IMR-90 (cell line): ENCODE measurements at regions not wholly inside any gene's neighbourhood (a gene's known extent, or its start where the extent isn't known, plus 50 kb on each side); places are given as distances from the start of the nearest gene placed in this dataset.

Experiments used
- ATAC-seq: fragments of 200-7000 bp; cut with Tn5 transposase; 2 replicates; pipeline ENCODE4 v1.9.1; 2020; ENCODE audit warnings: low read depth, mild to moderate bottlenecking, moderate library complexity
- BruUV-seq: library from RNA; stranded (reverse); fragments of 400-500 nt; replicated peaks from 2 replicates; lab custom pipeline; 2021; lab: Mats Ljungman, UMichigan
- CTCF ChIA-PET: fragments of 300-600 bp; formaldehyde crosslinking; extraction: SDS; loops from one replicate; lab custom pipeline; 2021; ENCODE audit warnings: antibody characterized with exemption; lab: Yijun Ruan, JAX
- POLR2A ChIA-PET: fragments of 300-600 bp; sonication (Branson Sonifier 250); formaldehyde crosslinking; loops from one replicate; lab custom pipeline; 2022; ENCODE audit warnings: antibody characterized with exemption; ENCODE audit not compliant: unreplicated experiment; lab: Charles Lee
- DNase-seq: peaks from one replicate; pipeline ENCODE4 v3.0.0; 2013
- H2AFZ ChIP-seq: replicated peaks from 2 replicates; pipeline ENCODE3; 2013; ENCODE audit warnings: low read length, mild to moderate bottlenecking; ENCODE audit not compliant: poor library complexity
- H2AK5ac ChIP-seq: 2 replicates; pipeline ENCODE4 v1.6.1; 2013; ENCODE audit warnings: low read depth, low read length, inconsistent platforms
- H2AK9ac ChIP-seq: replicated peaks from 2 replicates; pipeline ENCODE3; 2013; ENCODE audit warnings: mild to moderate bottlenecking, low read depth, low read length, moderate library complexity; ENCODE audit not compliant: poor library complexity
- H2BK120ac ChIP-seq: 2 replicates; pipeline ENCODE4 v1.6.1; 2013; ENCODE audit warnings: low read depth, low read length, inconsistent platforms
- H2BK15ac ChIP-seq: 3 replicates; pipeline ENCODE4 v1.6.1; 2013; ENCODE audit warnings: low read depth, low read length, inconsistent platforms
- H2BK20ac ChIP-seq: 2 replicates; pipeline ENCODE4 v1.6.1; 2013; ENCODE audit warnings: low read depth, mild to moderate bottlenecking, inconsistent platforms, low read length, moderate library complexity
- H2BK5ac ChIP-seq: 2 replicates; pipeline ENCODE4 v1.6.1; 2013; ENCODE audit warnings: mild to moderate bottlenecking, low read depth, low read length, inconsistent platforms; ENCODE audit not compliant: poor library complexity, severe bottlenecking
- H3K14ac ChIP-seq: replicated peaks from 2 replicates; pipeline ENCODE4 v1.6.1; 2013; ENCODE audit warnings: low read depth, low read length, inconsistent platforms
- H3K18ac ChIP-seq: 2 replicates; pipeline ENCODE4 v1.6.1; 2013; ENCODE audit warnings: low read depth, low read length, control low read depth
- H3K23ac ChIP-seq: 2 replicates; pipeline ENCODE4 v1.6.1; 2013; ENCODE audit warnings: low read depth, low read length, inconsistent platforms
- H3K27ac ChIP-seq: 2 replicates; pipeline ENCODE4 v1.5.1; 2013; ENCODE audit warnings: mild to moderate bottlenecking, control low read depth, low read length; ENCODE audit not compliant: insufficient read depth
- H3K27me3 ChIP-seq: 2 replicates; pipeline ENCODE4 v1.6.1; 2013; ENCODE audit warnings: low read length; ENCODE audit not compliant: control insufficient read depth, insufficient read depth
- H3K36me3 ChIP-seq: 2 replicates; pipeline ENCODE4 v1.6.1; 2013; ENCODE audit warnings: low read length, mixed read lengths; ENCODE audit not compliant: control insufficient read depth, insufficient read depth
- H3K4ac ChIP-seq: 2 replicates; pipeline ENCODE4 v1.6.1; 2013; ENCODE audit warnings: low read depth, low read length, inconsistent platforms
- H3K4me1 ChIP-seq: 2 replicates; pipeline ENCODE4 v1.6.1; 2013; ENCODE audit warnings: low read length, mixed read lengths; ENCODE audit not compliant: control insufficient read depth, insufficient read depth
- H3K4me2 ChIP-seq: 2 replicates; pipeline ENCODE4 v1.6.1; 2013; ENCODE audit warnings: low read depth, mild to moderate bottlenecking, control low read depth, low read length, moderate library complexity
- H3K4me3 ChIP-seq: 2 replicates; pipeline ENCODE4 v1.5.1; 2013; ENCODE audit warnings: low read depth, mild to moderate bottlenecking, control low read depth, low read length, moderate library complexity; ENCODE audit not compliant: insufficient read depth
- H3K56ac ChIP-seq: 2 replicates; pipeline ENCODE4 v1.6.1; 2013; ENCODE audit warnings: low read length, inconsistent platforms; ENCODE audit not compliant: insufficient read depth; ENCODE audit errors: extremely low read depth
- H3K79me1 ChIP-seq, 2 experiments: 2 replicates each; pipeline ENCODE4 v1.6.1; 2013; ENCODE audit warnings: low read length in 2 of 2, inconsistent platforms in 1 of 2, low read depth in 1 of 2
- H3K9ac ChIP-seq: 2 replicates; pipeline ENCODE4 v1.6.1; 2013; ENCODE audit warnings: low read depth, low read length, control low read depth
- H3K9me1 ChIP-seq: 2 replicates; pipeline ENCODE4 v1.6.1; 2013; ENCODE audit warnings: low read length, inconsistent platforms; ENCODE audit not compliant: insufficient read depth
- H3K9me3 ChIP-seq: 2 replicates; pipeline ENCODE4 v1.6.1; 2013; ENCODE audit warnings: low read length; ENCODE audit not compliant: control insufficient read depth, insufficient read depth
- H4K20me1 ChIP-seq: 2 replicates; pipeline ENCODE4 v1.6.1; 2013; ENCODE audit warnings: low read length, inconsistent platforms; ENCODE audit not compliant: insufficient read depth
- H4K5ac ChIP-seq: 2 replicates; pipeline ENCODE4 v1.6.1; 2013; ENCODE audit warnings: mild to moderate bottlenecking, low read depth, low read length, control low read depth
- H4K8ac ChIP-seq, 2 experiments: 2 replicates each; pipeline ENCODE4 v1.6.1; 2013; ENCODE audit warnings: low read depth in 2 of 2, low read length in 2 of 2, control low read depth in 1 of 2, inconsistent platforms in 1 of 2
- H4K91ac ChIP-seq: 2 replicates; pipeline ENCODE4 v1.6.1; 2013; ENCODE audit warnings: low read depth, low read length, inconsistent platforms; ENCODE audit not compliant: insufficient read depth
- BHLHE40 ChIP-seq: fragments of 150-350 bp; IDR thresholded peaks from 2 replicates; pipeline ENCODE4 v1.6.1; 2016; ENCODE audit warnings: mild to moderate bottlenecking, low read depth, low read length
- CHD1 ChIP-seq: IDR thresholded peaks from 2 replicates; pipeline ENCODE4 v1.6.1; 2012; ENCODE audit warnings: low read depth, low read length, improper control_type of control experiment
- MAFK ChIP-seq: IDR thresholded peaks from 2 replicates; pipeline ENCODE4 v1.6.1; 2012; ENCODE audit warnings: low read depth, low read length, improper control_type of control experiment
- MXI1 ChIP-seq: IDR thresholded peaks from 2 replicates; pipeline ENCODE4 v1.6.1; 2012; ENCODE audit warnings: low read depth, mild to moderate bottlenecking, low read length, moderate library complexity, borderline replicate concordance
- POLR2A ChIP-seq: IDR thresholded peaks from 2 replicates; pipeline ENCODE4 v1.6.1; 2012; ENCODE audit warnings: mild to moderate bottlenecking, low read depth, low read length
- RAD21 ChIP-seq: IDR thresholded peaks from 2 replicates; pipeline ENCODE4 v1.6.1; 2012; ENCODE audit warnings: low read length, improper control_type of control experiment
- RFX5 ChIP-seq: IDR thresholded peaks from 2 replicates; pipeline ENCODE4 v1.8.0; 2012; ENCODE audit warnings: low read depth, mild to moderate bottlenecking, low read length, moderate library complexity
- USF2 ChIP-seq: fragments of 150-350 bp; IDR thresholded peaks from 2 replicates; pipeline ENCODE4 v1.6.1; 2017; ENCODE audit warnings: mild to moderate bottlenecking, antibody characterized with exemption, low read length, low read depth
- WGBS, 2 experiments: methylation state at CpG; one replicate each; pipeline versions ENCODE4 v1.1.5 to v1.1.7; 2013; ENCODE audit warnings: missing lambda C conversion rate in 2 of 2; ENCODE audit not compliant: insufficient read length in 1 of 2; ENCODE audit errors: extremely low coverage in 2 of 2; 5-methylcytosine and 5-hydroxymethylcytosine counted together
- dilution Hi-C: fragments of 300-500 bp; cut with HindIII; formaldehyde crosslinking; loops from one replicate; pipeline ENCODE4 v1.14.3; 2018; ENCODE audit warnings: low sequenced_read_pairs; ENCODE audit not compliant: unreplicated experiment
- in situ Hi-C: fragments of 300-500 bp; cut with MboI; formaldehyde crosslinking; loops from 3 replicates; pipeline ENCODE4 v1.14.3; 2019; ENCODE audit warnings: low sequenced_read_pairs, inconsistent platforms, mixed read lengths
- intact Hi-C: fragments of 100-400 bp; cut with micrococcal nuclease; formaldehyde crosslinking; loops from 2 replicates; pipeline ENCODE4 v1.10.0; 2022

DNA sequence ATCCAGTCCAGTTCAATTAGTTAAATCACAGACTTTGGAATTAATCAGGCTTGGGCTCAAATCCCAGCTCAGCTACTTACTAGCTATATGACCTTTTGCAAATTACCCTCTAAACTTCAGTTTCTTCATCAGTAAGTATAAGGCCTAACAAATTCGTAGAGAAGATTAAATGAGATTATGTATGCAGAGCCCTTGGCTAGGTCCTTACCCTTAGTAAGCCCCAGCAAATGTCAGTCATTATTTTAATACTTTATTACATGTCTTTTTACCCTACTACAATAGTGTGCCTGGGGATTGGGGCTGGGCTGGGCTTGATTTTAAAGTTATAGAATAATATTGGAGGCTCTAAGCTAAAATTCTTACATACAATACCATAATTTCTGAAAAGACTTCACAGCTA is 326.1 kb upstream of the PREP start:
- no peaks in the 10 kb centered on the region for H3K9me3 ChIP-seq
- no peak overlapping the region for H2BK5ac ChIP-seq
- H3K4me2 ChIP-seq = no peak overlapping the region
- no TSS peak for BruUV-seq
- H3K27me3 ChIP-seq = no peaks in the 10 kb centered on the region
- H3K9ac ChIP-seq = no peak overlapping the region
- H2AFZ ChIP-seq = no peak overlapping the region
- no peak overlapping the region for H3K4me3 ChIP-seq
- no peak overlapping the region for H2AK9ac ChIP-seq
- no peaks in the 10 kb centered on the region for H3K79me1 ChIP-seq
- H4K20me1 ChIP-seq = no peaks in the 10 kb centered on the region
- intact Hi-C loops = loop anchor here (5.0 kb wide), 1 partner anchor 127 kb away; no protein-coding TSS in a partner anchor
- no peak overlapping the region for H3K14ac ChIP-seq
- no CpG with 5 or more reads among the region's 1 CpG for WGBS, 2 experiments
- in situ Hi-C loops = no loop called here
- peaks cover 4% of the 10 kb centered on the region; the same call in 1 of the 2 replicates for H3K4me1 ChIP-seq
- no peak overlapping the region for H2BK20ac ChIP-seq
- H2AK5ac ChIP-seq = no peak overlapping the region
- H4K8ac ChIP-seq = no peak overlapping the region
- H2BK15ac ChIP-seq = no peak overlapping the region
- POLR2A ChIA-PET = no interaction called here
- no peaks in the 10 kb centered on the region for H3K36me3 ChIP-seq
- no peak overlapping the region for H2BK120ac ChIP-seq
- dilution Hi-C loops = no loop called here
- peak overlapping the region; percentile 40; the same call in 1 of the 2 replicates for H4K5ac ChIP-seq
- peak overlapping the region; percentile 74; the same call in 1 of the 2 replicates for H3K18ac ChIP-seq
- H3K27ac ChIP-seq = no peak overlapping the region
- H3K9me1 ChIP-seq = no peaks in the 10 kb centered on the region
- H3K56ac ChIP-seq = no peak overlapping the region
- H3K4ac ChIP-seq = no peak overlapping the region
- TF ChIP-seq CHD1 (no peak), RFX5 (no peak), POLR2A (no peak), RAD21 (no peak), USF2 (no peak), BHLHE40 (no peak), MAFK (no peak), MXI1 (no peak)
- CTCF ChIA-PET = no interaction called here
- H3K23ac ChIP-seq = no peak overlapping the region
- H4K91ac ChIP-seq = no peak overlapping the region
- DNase-seq (no peak), ATAC-seq (no peak)
